HG02642 (cell line): ENCODE measurements at regions not wholly inside any gene's neighbourhood (a gene's known extent, or its start where the extent isn't known, plus 50 kb on each side); places are given as distances from the start of the nearest gene placed in this dataset.

Experiments
- ATAC-seq: cut with Tn5 transposase; IDR thresholded peaks from one replicate; pipeline ENCODE4 v1.9.1; 2021; ENCODE audit warnings: mild to moderate bottlenecking; ENCODE audit not compliant: unreplicated experiment, poor library complexity

GRCh38 chr9:78557540-78557939, 260.6 kb downstream of the PSAT1 start:
- ATAC-seq = no peak

DNA sequence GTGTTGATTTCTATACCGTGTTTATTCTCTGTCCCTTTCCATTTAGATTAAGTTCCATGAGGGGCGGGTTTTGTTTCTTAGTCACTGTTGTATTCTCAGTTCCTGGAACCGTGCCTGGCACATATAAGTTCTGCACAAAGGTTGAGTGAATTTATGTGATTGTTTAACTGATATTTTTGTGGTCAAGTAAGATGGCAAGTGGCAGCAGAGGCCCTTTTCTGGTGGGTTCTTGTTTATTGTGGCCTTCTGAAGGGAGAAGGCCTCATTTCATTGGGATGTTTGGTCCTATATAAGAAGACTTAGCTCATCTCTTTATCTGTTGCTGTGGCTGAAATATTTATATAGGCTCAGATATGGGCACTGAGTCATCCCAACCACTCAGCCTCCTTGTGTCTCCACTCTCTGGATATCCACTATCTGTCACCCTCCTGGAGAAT, 262.5 kb downstream of the PSAT1 start:
- ATAC-seq = no peak

GRCh38 chr9:78562021-78562420, 265.1 kb downstream of the PSAT1 start:
- no peak for ATAC-seq

DNA sequence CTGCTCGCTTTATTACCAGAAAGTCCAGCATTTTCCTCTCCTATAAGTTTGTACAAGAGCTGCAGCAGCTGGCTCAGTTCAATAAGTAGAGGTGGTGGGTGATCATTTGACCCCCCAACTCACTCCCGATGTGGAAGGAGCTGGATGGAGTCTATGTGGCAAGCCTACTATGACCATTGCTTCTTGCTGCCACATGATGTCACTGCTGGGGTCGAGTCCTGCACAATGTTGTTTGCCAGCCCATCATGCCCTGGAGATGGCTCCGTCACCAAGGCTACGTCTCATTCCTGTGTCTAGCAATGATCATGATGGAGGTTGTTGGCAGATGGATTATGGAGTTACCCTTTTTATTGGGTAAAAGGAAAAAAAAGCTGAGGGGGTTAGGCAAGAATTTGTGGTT, 266.3 kb downstream of the PSAT1 start:
- no peak for ATAC-seq

DNA sequence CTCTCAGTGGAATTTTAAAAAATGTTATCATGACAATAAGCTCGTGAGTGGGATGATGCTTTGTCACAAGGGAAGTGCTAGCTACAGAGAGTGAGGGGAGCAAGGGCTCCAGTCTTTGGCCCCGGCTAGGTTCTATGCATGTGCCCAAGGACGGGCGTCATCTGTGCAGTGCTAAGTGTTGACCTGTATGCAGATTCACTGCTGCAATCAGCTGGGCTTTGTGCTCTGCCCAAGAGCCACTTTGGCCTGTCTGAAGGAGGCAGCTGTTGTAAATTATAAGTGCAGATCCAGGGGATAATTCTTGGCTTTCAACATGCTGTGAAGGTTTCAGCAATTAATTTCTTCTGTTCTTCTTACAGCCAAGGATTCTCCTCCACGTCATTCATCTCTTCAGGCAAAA, 268.6 kb downstream of the PSAT1 start:
- ATAC-seq = no peak

GRCh38 chr9:78566521-78566920, 269.6 kb downstream of the PSAT1 start:
- ATAC-seq = no peak

GRCh38 chr9:78566948-78567675, 270.2 kb downstream of the PSAT1 start:
- ATAC-seq = no peak

DNA sequence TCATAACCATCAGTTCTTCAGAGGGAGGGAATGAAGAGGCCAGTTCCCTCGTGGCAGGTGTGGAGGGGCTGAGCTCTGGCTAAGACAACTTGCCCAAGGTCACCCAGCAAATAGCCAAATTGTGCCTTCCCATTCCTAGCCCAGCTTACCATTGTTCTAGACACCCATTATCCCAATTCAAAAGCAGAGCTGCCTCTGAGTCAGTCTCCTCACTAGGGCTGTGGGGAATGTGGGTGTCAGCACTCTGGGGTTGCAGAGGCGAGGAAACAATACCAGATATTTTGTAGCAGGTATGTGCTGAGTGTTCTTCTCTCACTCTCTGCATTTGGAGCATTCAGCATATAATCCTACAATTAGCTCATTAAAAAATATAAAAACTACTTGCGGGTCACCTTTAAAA, 270.8 kb downstream of the PSAT1 start:
- no peak for ATAC-seq

DNA sequence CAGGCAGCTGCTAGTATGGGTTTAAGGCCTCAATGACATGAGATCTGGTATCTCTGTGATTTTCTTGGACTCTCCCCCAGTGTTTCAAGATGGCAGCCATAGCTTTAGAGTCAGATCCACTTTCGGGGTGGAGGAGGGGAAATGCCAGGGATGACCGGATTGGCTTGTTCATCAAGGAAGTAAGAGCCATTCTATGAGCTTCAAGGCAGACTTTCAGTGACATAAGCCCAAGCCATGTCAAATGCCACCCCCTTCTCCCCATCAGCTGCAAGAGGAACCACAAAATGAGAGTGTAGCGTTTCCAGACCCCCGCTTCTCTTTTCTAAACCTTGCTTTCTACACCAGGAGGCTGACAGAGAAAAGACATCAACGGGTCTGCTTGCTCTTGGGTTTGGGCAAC, 271.8 kb downstream of the PSAT1 start:
- no peak for ATAC-seq

- ATAC-seq = no peak
Measured at GRCh38 chr9:78572266-78572665, 275.3 kb downstream of the PSAT1 start.

DNA sequence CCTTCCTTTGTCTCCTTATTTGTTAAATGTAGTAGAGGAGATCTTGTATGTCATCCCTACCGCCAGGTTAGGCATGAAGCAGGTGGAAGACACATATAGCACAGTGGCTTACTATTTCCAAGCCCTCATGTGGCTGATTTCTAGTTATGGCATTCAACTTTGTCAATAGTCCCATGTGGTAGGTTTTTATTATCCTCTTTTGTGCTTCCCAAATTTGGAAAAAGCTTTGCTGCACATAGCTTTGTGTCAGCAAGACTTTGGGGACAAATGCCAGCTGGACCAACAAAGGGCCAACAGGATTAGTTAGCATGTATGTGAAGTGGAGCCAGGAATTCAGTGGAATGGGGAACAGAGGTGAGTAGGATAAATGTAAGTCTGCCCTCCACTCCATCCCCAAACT, 276.3 kb downstream of the PSAT1 start:
- no peak for ATAC-seq

GRCh38 chr9:78573669-78574068, 276.7 kb downstream of the PSAT1 start:
- ATAC-seq = no peak

- ATAC-seq = no peak
Measured at GRCh38 chr9:78574354-78575045, 277.6 kb downstream of the PSAT1 start.

DNA sequence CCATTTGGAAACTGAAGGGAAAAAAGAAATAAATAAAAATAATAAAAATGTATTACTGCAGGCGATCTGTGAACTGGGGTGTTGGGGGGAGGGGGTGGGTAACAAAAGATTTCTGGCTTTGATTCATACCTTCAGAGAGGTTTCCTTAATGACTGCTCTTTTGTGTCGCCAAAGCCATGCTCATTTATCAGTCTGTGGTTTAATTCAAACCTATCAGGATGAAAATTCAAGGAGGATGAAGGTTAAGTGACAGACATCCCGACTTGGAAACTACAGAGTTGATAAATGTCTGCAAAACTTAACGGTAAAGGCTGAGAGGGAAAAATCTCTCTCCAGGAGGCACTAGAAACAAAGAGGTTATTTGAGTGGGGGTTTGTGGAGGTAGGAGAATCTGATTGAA, 278.2 kb downstream of the PSAT1 start:
- no peak for ATAC-seq

GRCh38 chr9:78575771-78576170, 278.8 kb downstream of the PSAT1 start:
- ATAC-seq = no peak

- no peak for ATAC-seq
Measured at GRCh38 chr9:78577156-78577906, 280.4 kb downstream of the PSAT1 start.

- ATAC-seq = no peak
Measured at GRCh38 chr9:78578072-78578471, 281.1 kb downstream of the PSAT1 start.

DNA sequence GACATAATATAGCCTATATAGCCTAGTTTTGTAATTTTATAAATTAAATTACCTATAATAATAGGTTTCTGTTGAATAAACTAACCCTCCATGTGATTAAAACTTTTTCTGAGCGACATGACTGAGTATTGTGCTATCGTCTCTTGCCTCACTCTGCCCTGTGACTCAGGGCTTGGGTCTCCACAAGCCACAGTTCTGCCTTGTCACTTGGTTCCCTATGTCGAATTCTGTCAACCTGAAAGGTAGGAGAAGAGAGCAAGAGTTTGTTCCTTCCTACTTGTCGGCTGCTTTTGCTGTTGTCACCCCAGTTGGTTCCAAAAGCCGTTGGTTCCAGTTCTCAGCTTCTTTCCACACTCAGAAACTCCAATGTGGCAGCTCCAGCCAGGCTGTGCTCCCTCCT, 285.9 kb downstream of the PSAT1 start:
- ATAC-seq = no peak

GRCh38 chr9:78584589-78584988, 287.7 kb downstream of the PSAT1 start:
- ATAC-seq = no peak

GRCh38 chr9:78585909-78586308, 289.0 kb downstream of the PSAT1 start:
- no peak for ATAC-seq

GRCh38 chr9:78590068-78590467, 293.1 kb downstream of the PSAT1 start:
- ATAC-seq = no peak
